Vagina (tissue), 2 donors: ENCODE measurements at regions not wholly inside any gene's neighbourhood (a gene's known extent, or its start where the extent isn't known, plus 50 kb on each side); places are given as distances from the start of the nearest gene placed in this dataset.

Source experiments
- POLR2A ChIP-seq, 2 donors: fragments of 450-650 bp; IDR thresholded peaks; one replicate each; pipeline ENCODE4 v1.6.1; 2017; ENCODE audit warnings: antibody characterized with exemption in 2 of 2, mild to moderate bottlenecking in 2 of 2, moderate library complexity in 2 of 2
- POLR2AphosphoS5 ChIP-seq, 2 donors: sonication (generic); formaldehyde crosslinking; IDR thresholded peaks; one replicate each; pipeline ENCODE4 v1.9.0; 2017; ENCODE audit warnings: antibody characterized with exemption in 2 of 2, mild to moderate bottlenecking in 2 of 2, low read depth in 1 of 2; ENCODE audit not compliant: insufficient read depth in 1 of 2
- TF ChIP-seq, protein P1 (sequence below), 3 experiments: fragments of 450-650 bp in 2 of 3; fragments of 200-600 bp in 1 of 3; sonication (generic) in 1 of 3; IDR thresholded peaks; one replicate each; pipeline ENCODE4 v1.5.1; 2017 to 2019; ENCODE audit warnings: antibody characterized with exemption in 3 of 3, mild to moderate bottlenecking in 2 of 3, moderate library complexity in 2 of 3

DNA sequence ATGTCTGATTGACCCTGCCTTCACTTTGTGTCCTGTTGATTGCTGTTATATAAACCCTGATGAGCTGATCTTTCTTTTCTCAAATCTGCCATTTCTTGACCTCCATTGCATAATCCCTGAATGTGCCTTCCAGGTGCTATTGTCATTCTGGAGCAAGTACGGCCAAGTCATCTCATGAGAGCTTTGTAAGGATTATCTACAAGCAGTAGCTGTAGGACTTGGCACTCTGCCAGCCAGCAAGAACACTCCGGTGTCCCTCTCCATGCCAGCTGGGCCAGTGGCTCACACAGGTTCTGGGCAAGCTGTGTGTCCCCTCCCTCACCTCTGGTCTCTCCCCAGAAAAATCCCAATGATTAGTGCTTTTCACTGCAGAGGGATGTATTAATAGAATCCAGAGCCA, 348.1 kb downstream of the FOXO1 start:
- TF ChIP-seq, protein P1, sequence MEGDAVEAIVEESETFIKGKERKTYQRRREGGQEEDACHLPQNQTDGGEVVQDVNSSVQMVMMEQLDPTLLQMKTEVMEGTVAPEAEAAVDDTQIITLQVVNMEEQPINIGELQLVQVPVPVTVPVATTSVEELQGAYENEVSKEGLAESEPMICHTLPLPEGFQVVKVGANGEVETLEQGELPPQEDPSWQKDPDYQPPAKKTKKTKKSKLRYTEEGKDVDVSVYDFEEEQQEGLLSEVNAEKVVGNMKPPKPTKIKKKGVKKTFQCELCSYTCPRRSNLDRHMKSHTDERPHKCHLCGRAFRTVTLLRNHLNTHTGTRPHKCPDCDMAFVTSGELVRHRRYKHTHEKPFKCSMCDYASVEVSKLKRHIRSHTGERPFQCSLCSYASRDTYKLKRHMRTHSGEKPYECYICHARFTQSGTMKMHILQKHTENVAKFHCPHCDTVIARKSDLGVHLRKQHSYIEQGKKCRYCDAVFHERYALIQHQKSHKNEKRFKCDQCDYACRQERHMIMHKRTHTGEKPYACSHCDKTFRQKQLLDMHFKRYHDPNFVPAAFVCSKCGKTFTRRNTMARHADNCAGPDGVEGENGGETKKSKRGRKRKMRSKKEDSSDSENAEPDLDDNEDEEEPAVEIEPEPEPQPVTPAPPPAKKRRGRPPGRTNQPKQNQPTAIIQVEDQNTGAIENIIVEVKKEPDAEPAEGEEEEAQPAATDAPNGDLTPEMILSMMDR (IDR thresholded peaks at IDR 0.05): no peak
- no peak for TF ChIP-seq POLR2A (IDR thresholded peaks at IDR 0.05)
- TF ChIP-seq POLR2AphosphoS5 (IDR thresholded peaks at IDR 0.05; ENCODE audit: insufficient read depth in 1 of 2, low read depth in 1 of 2): peak in 1 of 2 donors; percentile 34
